Keratinocyte (primary cell): ENCODE measurements at regions not wholly inside any gene's neighbourhood (a gene's known extent, or its start where the extent isn't known, plus 50 kb on each side); places are given as distances from the start of the nearest gene placed in this dataset.

Source experiments
- DNase-seq: peaks from one replicate; pipeline ENCODE4 v3.0.0-alpha.2; 2011; ENCODE audit warnings: low read depth, missing footprints, low spot score
- FAIRE-seq: peaks from 2 replicates; lab custom pipeline; 2011; peaks lifted over from hg19 to GRCh38; lab: Jason Lieb, UNC
- H2AFZ ChIP-seq: 2 replicates; pipeline ENCODE4 v1.6.0; 2012; ENCODE audit warnings: low read length, control low read depth, inconsistent platforms; ENCODE audit not compliant: control insufficient read depth
- H3K27ac ChIP-seq: 2 replicates; pipeline ENCODE4 v1.5.1; 2011; ENCODE audit warnings: low read length; ENCODE audit not compliant: control insufficient read depth, insufficient read depth
- H3K27me3 ChIP-seq: 3 replicates; pipeline ENCODE4 v1.6.0; 2011; ENCODE audit warnings: low read length; ENCODE audit not compliant: control insufficient read depth, insufficient read depth; ENCODE audit errors: extremely low read depth
- H3K36me3 ChIP-seq, 2 experiments: 2 replicates in 1 of 2; 3 replicates in 1 of 2; pipeline ENCODE4 v1.5.1; 2011; ENCODE audit warnings: low read length in 2 of 2, mild to moderate bottlenecking in 1 of 2; ENCODE audit not compliant: control insufficient read depth in 2 of 2, insufficient read depth in 2 of 2; ENCODE audit errors: extremely low read depth in 1 of 2
- H3K4me1 ChIP-seq: 3 replicates; pipeline ENCODE4 v1.5.1; 2011; ENCODE audit warnings: low read length; ENCODE audit not compliant: control insufficient read depth, insufficient read depth; ENCODE audit errors: extremely low read depth
- H3K4me2 ChIP-seq: 3 replicates; pipeline ENCODE4 v1.6.0; 2011; ENCODE audit warnings: low read depth, low read length; ENCODE audit not compliant: control insufficient read depth, insufficient read depth; ENCODE audit errors: extremely low read depth
- H3K4me3 ChIP-seq, 3 experiments: fragments of 200-600 bp in 1 of 3; sonication (generic) in 1 of 3; 2 replicates in 2 of 3; 3 replicates in 1 of 3; pipeline ENCODE4 v1.5.1; 2011 to 2016; ENCODE audit warnings: low read length in 3 of 3, mild to moderate bottlenecking in 3 of 3, control low read depth in 2 of 3, inconsistent platforms in 1 of 3, low read depth in 1 of 3, mixed read lengths in 1 of 3, mixed run types in 1 of 3, moderate library complexity in 1 of 3; ENCODE audit not compliant: control insufficient read depth in 2 of 3, insufficient read depth in 2 of 3; ENCODE audit errors: extremely low read depth in 1 of 3
- H3K79me2 ChIP-seq: 2 replicates; pipeline ENCODE4 v1.6.0; 2012; ENCODE audit warnings: low read length; ENCODE audit not compliant: control insufficient read depth, insufficient read depth
- H3K9ac ChIP-seq: 3 replicates; pipeline ENCODE4 v1.6.0; 2011; ENCODE audit warnings: low read length; ENCODE audit not compliant: control insufficient read depth, insufficient read depth; ENCODE audit errors: extremely low read depth
- H3K9me1 ChIP-seq: 3 replicates; pipeline ENCODE4 v1.6.0; 2011; ENCODE audit warnings: low read length; ENCODE audit not compliant: control insufficient read depth, insufficient read depth; ENCODE audit errors: extremely low read depth
- H3K9me3 ChIP-seq: 2 replicates; pipeline ENCODE4 v1.5.1; 2012; ENCODE audit warnings: low read depth, low read length; ENCODE audit not compliant: control insufficient read depth
- H4K20me1 ChIP-seq: 3 replicates; pipeline ENCODE4 v1.6.0; 2011; ENCODE audit warnings: low read length; ENCODE audit not compliant: control insufficient read depth, insufficient read depth; ENCODE audit errors: extremely low read depth
- EZH2 ChIP-seq: IDR thresholded peaks from one replicate; pipeline ENCODE4 v1.6.1; 2012; ENCODE audit warnings: inconsistent platforms, mild to moderate bottlenecking, low read length, moderate library complexity
- dilution Hi-C: fragments of 300-500 bp; cut with MboI; formaldehyde crosslinking; loops from one replicate; pipeline ENCODE4 v1.7.0; 2020; ENCODE audit warnings: low sequenced_read_pairs; ENCODE audit not compliant: extremely low pct_ligation_motif_present
- TF ChIP-seq, protein P1 (sequence below), 3 experiments: IDR thresholded peaks in 1 of 3; conservative IDR thresholded peaks in 1 of 3; optimal IDR thresholded peaks in 1 of 3; 2 replicates in 2 of 3; 3 replicates in 1 of 3; pipeline versions ENCODE3 to v1.5.1; 2011; ENCODE audit warnings: low read length in 3 of 3, mild to moderate bottlenecking in 3 of 3, moderate library complexity in 2 of 3, control low read depth in 1 of 3, inconsistent platforms in 1 of 3; ENCODE audit not compliant: insufficient read depth in 2 of 3; ENCODE audit errors: extremely low read depth in 1 of 3

DNA sequence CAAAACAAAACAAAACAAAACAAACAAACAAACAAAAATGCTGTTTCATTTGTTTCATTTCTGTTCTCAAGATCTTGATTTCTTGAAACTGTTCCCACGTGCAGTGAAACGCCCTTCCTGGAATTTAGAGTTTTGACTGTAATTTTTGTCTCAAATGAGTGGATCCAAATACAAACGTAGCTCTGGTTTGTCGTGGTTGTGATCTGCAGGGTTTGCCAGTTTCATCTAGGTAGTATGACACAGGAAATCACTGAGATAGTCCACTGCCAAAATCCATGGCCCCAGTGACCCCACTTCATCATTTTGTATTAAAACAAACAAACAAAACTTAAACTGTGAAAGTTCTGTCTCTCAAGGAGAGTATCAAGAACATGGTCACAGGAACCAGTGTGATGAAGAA is 838.6 kb downstream of the BCL11B start:
- Histone ChIP-seq H3K9me1 (no peaks in the 10 kb centered on the region), H3K36me3 (no peaks in the 10 kb centered on the region), H3K9ac (no peak overlapping the region), H3K4me1 (no peaks in the 10 kb centered on the region), H3K27ac (no peak overlapping the region), H3K4me2 (no peak overlapping the region), H3K27me3 (no peaks in the 10 kb centered on the region), H4K20me1 (no peaks in the 10 kb centered on the region), H2AFZ (no peak overlapping the region), H3K9me3 (no peaks in the 10 kb centered on the region), H3K79me2 (no peaks in the 10 kb centered on the region), H3K4me3 (no peak overlapping the region)
- TF ChIP-seq, protein P1, sequence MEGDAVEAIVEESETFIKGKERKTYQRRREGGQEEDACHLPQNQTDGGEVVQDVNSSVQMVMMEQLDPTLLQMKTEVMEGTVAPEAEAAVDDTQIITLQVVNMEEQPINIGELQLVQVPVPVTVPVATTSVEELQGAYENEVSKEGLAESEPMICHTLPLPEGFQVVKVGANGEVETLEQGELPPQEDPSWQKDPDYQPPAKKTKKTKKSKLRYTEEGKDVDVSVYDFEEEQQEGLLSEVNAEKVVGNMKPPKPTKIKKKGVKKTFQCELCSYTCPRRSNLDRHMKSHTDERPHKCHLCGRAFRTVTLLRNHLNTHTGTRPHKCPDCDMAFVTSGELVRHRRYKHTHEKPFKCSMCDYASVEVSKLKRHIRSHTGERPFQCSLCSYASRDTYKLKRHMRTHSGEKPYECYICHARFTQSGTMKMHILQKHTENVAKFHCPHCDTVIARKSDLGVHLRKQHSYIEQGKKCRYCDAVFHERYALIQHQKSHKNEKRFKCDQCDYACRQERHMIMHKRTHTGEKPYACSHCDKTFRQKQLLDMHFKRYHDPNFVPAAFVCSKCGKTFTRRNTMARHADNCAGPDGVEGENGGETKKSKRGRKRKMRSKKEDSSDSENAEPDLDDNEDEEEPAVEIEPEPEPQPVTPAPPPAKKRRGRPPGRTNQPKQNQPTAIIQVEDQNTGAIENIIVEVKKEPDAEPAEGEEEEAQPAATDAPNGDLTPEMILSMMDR (optimal IDR thresholded peaks at IDR 0.05 in 1 of 3, IDR thresholded peaks at IDR 0.05 in 1 of 3, conservative IDR thresholded peaks at IDR 0.05 in 1 of 3; ENCODE audit: extremely low read depth in 1 of 3, insufficient read depth in 2 of 3, low read length in 3 of 3), result no peak
- TF ChIP-seq EZH2, result no peak
- DNase-seq (no peak), FAIRE-seq (no peak)
- dilution Hi-C loops, result no loop called here

DNA sequence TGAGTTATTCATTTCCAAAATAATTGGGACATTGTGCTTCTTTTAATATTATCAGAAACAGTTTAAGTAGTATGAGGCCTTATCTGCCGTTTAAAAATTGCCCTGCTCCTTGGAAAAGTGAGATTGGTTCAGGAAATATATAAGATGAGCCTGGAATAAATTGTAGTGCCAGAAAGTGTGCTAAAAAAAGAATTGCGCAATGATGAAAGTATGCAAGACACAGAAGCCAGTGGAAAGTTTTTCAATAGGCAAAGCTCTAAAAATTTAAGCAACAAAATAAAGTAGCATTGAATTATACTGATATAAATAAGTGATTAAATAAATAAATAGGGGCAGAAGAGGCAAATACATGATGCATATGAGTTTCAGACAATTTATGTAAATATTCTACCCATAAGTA is 834.9 kb downstream of the BCL11B start:
- no peak overlapping the region for H2AFZ ChIP-seq
- H3K4me1 ChIP-seq, result no peaks in the 10 kb centered on the region
- no peaks in the 10 kb centered on the region for H3K79me2 ChIP-seq
- no peaks in the 10 kb centered on the region for H4K20me1 ChIP-seq
- H3K27me3 ChIP-seq, result no peaks in the 10 kb centered on the region
- no peak overlapping the region for H3K9ac ChIP-seq
- dilution Hi-C loops, result no loop called here
- H3K27ac ChIP-seq, result no peak overlapping the region
- TF ChIP-seq, protein P1 (optimal IDR thresholded peaks at IDR 0.05 in 1 of 3, IDR thresholded peaks at IDR 0.05 in 1 of 3, conservative IDR thresholded peaks at IDR 0.05 in 1 of 3; ENCODE audit: extremely low read depth in 1 of 3, insufficient read depth in 2 of 3, low read length in 3 of 3), result no peak
- no peak for TF ChIP-seq EZH2
- no peak for DNase-seq
- no peak overlapping the region for H3K4me3 ChIP-seq
- H3K9me1 ChIP-seq, result no peaks in the 10 kb centered on the region
- no peak overlapping the region for H3K4me2 ChIP-seq
- no peak for FAIRE-seq
- no peaks in the 10 kb centered on the region for H3K36me3 ChIP-seq
- no peaks in the 10 kb centered on the region for H3K9me3 ChIP-seq
